ENCODE measurements at regions not wholly inside any gene's neighbourhood (a gene's known extent, or its start where the extent isn't known, plus 50 kb on each side); places are given as distances from the start of the nearest gene placed in this dataset.
A peak's percentile ranks its signal among the peaks of the same experiment; 100 is the strongest.
"Not testable (repeated sequence)": the region's sequence is repeated elsewhere in the genome, so short reads cannot be mapped to it uniquely, and the experiment has no call there.

DNA sequence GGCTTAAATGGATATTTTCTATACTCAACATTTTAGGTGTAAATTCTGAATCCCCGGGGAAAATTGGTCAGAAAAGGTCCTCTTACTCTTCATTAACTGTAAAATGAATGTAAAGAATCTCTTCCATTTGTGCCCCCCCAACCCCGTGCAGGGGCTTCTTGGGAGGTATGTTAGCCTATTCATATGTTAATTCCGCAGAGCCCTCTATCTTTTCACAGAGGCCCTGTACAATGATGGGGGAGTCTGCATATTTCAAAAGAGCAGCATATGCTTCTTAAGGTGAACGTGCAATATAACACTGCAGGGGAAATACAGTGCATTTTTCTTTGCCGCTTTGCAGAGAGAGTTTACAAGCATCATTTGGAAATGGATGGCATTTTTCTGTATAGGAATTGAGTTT lies 88.5 kb upstream of the CXorf66 start:
- H3K27me3 ChIP-seq: no peaks in the 10 kb centered on the region
- no peak overlapping the region for H3K4me3 ChIP-seq
- no peak for DNase-seq
- H3K9me3 ChIP-seq: no peaks in the 10 kb centered on the region
- H3K36me3 ChIP-seq: no peaks in the 10 kb centered on the region

DNA sequence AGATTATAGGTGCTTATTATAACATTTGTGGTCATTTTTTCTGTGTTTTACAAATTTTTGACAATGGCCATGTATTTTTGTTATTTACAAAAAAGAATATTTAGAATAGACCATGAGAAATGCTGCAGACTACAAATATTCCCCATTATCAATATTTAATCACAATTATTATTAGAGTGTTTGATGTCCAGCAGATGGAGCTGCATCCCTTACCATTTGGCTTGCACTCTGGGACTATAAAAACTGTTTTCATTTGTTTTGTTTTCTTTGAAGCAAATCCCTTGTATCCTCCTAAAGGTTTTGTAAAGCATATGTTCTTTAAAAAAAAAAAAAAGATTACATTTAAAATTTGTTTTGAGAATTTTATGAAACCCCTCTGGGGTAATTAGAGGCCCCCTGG lies 85.6 kb upstream of the CXorf66 start:
- H3K4me3 ChIP-seq: no peak overlapping the region
- no peaks in the 10 kb centered on the region for H3K9me3 ChIP-seq
- H3K27me3 ChIP-seq: no peaks in the 10 kb centered on the region
- no peak for DNase-seq
- H3K36me3 ChIP-seq: no peaks in the 10 kb centered on the region

DNA sequence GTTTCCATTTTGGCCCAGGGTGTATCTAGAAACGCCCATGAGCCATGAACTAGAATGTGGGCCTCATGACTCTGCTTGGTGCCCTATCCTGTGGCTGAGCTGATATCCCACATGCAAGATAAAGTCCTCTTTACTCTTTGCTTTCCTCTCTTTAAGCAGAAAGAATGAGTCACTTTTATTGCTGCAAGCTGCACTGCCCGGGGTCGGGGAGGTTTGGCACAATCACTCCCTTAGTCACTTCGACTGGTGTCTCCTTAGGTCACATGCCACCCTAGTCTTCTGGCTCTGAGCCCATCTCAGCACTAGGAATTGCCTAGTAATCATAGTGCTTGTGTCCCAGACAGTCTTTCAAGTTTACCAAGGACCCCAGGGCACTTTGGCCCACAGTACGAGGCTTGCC lies 75.1 kb upstream of the CXorf66 start:
- Histone ChIP-seq H3K36me3 (no peaks in the 10 kb centered on the region), H3K4me3 (no peak overlapping the region), H3K9me3 (no peaks in the 10 kb centered on the region), H3K27me3 (no peaks in the 10 kb centered on the region)
- DNase-seq: peak; percentile 87

DNA sequence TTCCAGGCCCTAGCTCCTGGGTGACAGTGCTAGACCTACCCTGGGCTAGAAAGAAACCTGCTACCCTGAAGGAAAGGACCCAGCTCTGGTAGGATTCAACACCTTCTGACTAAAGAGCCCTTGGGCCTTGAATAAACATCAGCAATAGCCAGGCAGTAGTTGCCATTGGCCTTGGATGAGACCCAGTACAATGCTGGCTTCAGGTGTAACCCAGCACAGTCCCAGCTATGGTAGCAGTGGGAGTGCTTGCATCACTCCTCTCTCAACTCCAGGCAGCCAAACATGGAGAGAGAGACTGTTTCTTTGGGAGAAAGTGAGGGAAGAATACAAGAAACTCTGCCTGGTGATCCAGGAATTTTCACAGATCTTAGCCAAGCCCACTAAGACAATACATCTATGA lies 73.5 kb upstream of the CXorf66 start:
- no peaks in the 10 kb centered on the region for H3K9me3 ChIP-seq
- H3K4me3 ChIP-seq: no peak overlapping the region
- no peaks in the 10 kb centered on the region for H3K36me3 ChIP-seq
- no peak for DNase-seq
- no peaks in the 10 kb centered on the region for H3K27me3 ChIP-seq

DNA sequence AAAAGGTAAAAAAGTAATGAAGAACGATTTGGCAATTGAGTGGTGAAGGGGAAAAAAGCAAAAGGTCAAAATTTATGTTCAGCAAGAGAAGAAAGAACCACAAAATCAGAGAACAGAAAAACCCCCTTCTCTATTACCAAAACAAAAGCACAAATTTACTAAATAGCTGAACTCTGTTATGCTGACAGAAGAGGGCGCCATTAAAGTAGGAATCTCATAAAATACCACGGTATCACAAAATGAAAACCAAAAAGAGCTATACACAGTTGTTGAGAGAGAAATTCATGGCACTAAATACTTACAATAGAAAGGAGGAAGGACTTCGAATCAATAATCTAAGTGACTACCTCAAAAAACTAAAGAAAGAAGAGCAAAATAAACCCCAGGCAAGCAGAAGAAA lies 69.6 kb upstream of the CXorf66 start:
- Histone ChIP-seq H3K9me3 (no peaks in the 10 kb centered on the region), H3K27me3 (no peaks in the 10 kb centered on the region), H3K4me3 (no peak overlapping the region), H3K36me3 (no peaks in the 10 kb centered on the region)
- no peak for DNase-seq

DNA sequence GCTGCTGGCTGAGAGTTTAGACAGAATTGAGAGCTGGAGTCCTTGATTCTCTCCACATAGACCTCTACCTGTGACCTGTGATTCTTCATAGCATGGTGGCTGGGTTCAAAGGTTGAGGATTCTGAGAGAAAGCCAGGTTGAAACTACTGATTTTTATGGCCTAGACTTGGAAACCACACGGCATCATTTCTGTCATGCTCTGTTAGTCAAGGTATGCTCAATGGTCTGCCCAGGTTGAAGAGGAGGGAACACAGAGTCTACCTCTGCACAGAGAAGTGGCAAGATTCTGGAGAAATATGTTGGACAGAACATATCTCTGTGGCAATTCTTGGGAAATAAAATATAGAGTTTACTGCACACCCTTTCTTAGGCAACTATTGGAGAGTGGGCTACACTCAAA lies 57.2 kb upstream of the CXorf66 start:
- DNase-seq: no peak
- no peaks in the 10 kb centered on the region for H3K36me3 ChIP-seq

DNA sequence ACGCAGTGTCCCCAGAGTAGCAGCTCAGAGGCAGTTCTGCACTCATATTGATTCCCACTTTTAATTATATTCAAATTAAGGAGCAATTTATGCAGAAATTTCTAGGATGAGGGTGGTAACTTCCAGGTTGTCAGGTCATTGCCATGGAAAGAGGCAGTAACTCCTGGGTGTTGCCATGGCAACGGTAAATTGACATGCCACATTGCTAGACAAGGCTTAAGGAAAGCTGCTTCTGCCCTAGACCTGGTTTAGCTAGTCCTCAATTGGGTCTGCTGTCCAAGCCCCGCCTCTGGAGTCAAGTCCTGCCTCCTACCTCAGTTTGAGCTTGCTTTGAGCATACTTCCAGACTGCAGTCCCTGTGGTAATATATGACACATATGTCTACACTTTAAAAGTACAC lies 53.8 kb upstream of the CXorf66 start:
- not testable (repeated sequence) for DNase-seq, H3K27me3 ChIP-seq, H3K36me3 ChIP-seq, H3K4me3 ChIP-seq, H3K9me3 ChIP-seq

More for the DNA sequence above, 57.2 kb upstream of the CXorf66 start:
- Histone ChIP-seq H3K4me3 (no peak overlapping the region), H3K27me3 (no peaks in the 10 kb centered on the region), H3K9me3 (no peaks in the 10 kb centered on the region)

Data from MG63 (cell line).